Neural crest cell (in vitro differentiated cells): ENCODE measurements at regions not wholly inside any gene's neighbourhood (a gene's known extent, or its start where the extent isn't known, plus 50 kb on each side); places are given as distances from the start of the nearest gene placed in this dataset.

Source experiments
- DNase-seq: peaks from one replicate; pipeline ENCODE4 v3.0.0; 2021; ENCODE audit warnings: low read depth, mixed read lengths, low spot score
- H3K27ac Mint-ChIP-seq: one replicate; pipeline ENCODE4 v1.8.0; 2021; ENCODE audit warnings: mild to moderate bottlenecking, mixed read lengths; ENCODE audit not compliant: unreplicated experiment
- H3K27me3 Mint-ChIP-seq: 2 replicates; pipeline ENCODE4 v1.8.0; 2021; ENCODE audit warnings: low read depth, mild to moderate bottlenecking, mixed read lengths
- H3K36me3 Mint-ChIP-seq: 2 replicates; pipeline ENCODE4 v1.8.0; 2021; ENCODE audit warnings: low read depth, mild to moderate bottlenecking, mixed read lengths
- H3K4me1 Mint-ChIP-seq: 2 replicates; pipeline ENCODE4 v1.8.0; 2021; ENCODE audit warnings: mixed read lengths
- H3K4me3 Mint-ChIP-seq: one replicate; pipeline ENCODE4 v1.8.0; 2021; ENCODE audit warnings: mild to moderate bottlenecking, mixed read lengths
- H3K9me3 Mint-ChIP-seq: 2 replicates; pipeline ENCODE4 v1.8.0; 2021; ENCODE audit warnings: mixed read lengths
- TF ChIP-seq, protein P1 (sequence below): fragments of 200-600 bp; sonication (generic); conservative IDR thresholded peaks from 2 replicates; pipeline ENCODE4 v1.5.0; 2021; ENCODE audit warnings: antibody characterized with exemption, mild to moderate bottlenecking

DNA sequence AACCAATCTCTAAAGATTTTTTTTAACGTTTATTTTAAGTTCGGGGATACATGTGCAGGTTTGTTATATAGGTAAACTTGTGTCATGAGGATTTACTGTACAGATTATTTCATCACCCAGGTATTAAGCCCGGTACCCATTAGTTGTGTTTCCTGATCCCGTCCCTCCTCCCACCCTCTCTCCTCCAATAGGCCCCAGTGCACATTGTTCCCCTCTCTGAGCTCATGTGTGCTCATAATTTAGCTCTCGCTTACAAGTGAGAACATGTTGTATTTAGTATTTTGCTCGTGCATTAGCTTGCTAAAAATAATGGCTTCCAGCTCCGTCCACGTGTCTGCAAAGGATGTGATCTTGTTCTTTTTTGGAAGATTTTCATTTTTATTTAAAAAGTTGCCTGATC lies 2309.4 kb upstream of the AGA start:
- Mint-ChIP-seq H3K9me3 (peaks cover 2% of the 10 kb centered on the region), H3K4me3 (no peak overlapping the region), H3K36me3 (no peaks in the 10 kb centered on the region), H3K4me1 (no peaks in the 10 kb centered on the region), H3K27me3 (no peaks in the 10 kb centered on the region), H3K27ac (no peak overlapping the region)
- no peak for DNase-seq
- TF ChIP-seq, protein P1, sequence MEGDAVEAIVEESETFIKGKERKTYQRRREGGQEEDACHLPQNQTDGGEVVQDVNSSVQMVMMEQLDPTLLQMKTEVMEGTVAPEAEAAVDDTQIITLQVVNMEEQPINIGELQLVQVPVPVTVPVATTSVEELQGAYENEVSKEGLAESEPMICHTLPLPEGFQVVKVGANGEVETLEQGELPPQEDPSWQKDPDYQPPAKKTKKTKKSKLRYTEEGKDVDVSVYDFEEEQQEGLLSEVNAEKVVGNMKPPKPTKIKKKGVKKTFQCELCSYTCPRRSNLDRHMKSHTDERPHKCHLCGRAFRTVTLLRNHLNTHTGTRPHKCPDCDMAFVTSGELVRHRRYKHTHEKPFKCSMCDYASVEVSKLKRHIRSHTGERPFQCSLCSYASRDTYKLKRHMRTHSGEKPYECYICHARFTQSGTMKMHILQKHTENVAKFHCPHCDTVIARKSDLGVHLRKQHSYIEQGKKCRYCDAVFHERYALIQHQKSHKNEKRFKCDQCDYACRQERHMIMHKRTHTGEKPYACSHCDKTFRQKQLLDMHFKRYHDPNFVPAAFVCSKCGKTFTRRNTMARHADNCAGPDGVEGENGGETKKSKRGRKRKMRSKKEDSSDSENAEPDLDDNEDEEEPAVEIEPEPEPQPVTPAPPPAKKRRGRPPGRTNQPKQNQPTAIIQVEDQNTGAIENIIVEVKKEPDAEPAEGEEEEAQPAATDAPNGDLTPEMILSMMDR, result no peak

GRCh38 chr4:179755322-179755721 lies 2313.1 kb upstream of the AGA start:
- TF ChIP-seq, protein P1, result no peak
- H3K4me3 Mint-ChIP-seq, result no peak overlapping the region
- no peak for DNase-seq
- H3K27me3 Mint-ChIP-seq, result no peaks in the 10 kb centered on the region
- no peaks in the 10 kb centered on the region for H3K9me3 Mint-ChIP-seq
- no peaks in the 10 kb centered on the region for H3K36me3 Mint-ChIP-seq
- H3K27ac Mint-ChIP-seq, result no peak overlapping the region
- no peaks in the 10 kb centered on the region for H3K4me1 Mint-ChIP-seq

- TF ChIP-seq, protein P1, result no peak
- Mint-ChIP-seq H3K27me3 (no peaks in the 10 kb centered on the region), H3K4me3 (no peak overlapping the region), H3K9me3 (no peaks in the 10 kb centered on the region), H3K36me3 (no peaks in the 10 kb centered on the region), H3K4me1 (no peaks in the 10 kb centered on the region), H3K27ac (no peak overlapping the region)
- no peak for DNase-seq
These were observed 2315.4 kb upstream of the AGA start for GRCh38 chr4:179757641-179758040.

DNA sequence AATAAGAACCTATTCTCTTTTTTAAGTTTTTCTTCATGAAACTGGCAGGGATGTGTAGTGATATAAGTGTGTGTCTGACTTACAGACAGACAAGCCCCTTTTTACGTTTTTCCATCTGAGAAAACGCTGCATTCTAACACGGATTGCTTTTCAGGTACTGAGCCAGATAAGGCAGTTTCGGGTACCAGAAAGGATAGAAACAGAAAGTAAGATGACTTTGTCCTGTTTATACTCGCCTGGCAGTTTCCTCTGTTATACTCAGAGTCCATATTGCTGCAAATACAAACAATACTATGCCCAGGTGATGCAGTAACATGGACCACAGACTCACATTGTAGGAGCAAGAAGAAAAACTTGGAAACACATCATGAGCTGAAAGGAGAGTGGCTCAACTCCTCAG lies 2320.6 kb upstream of the AGA start:
- Mint-ChIP-seq H3K9me3 (peaks cover 4% of the 10 kb centered on the region), H3K27me3 (no peaks in the 10 kb centered on the region), H3K36me3 (no peaks in the 10 kb centered on the region), H3K4me1 (no peaks in the 10 kb centered on the region), H3K27ac (no peak overlapping the region), H3K4me3 (no peak overlapping the region)
- TF ChIP-seq, protein P1, result no peak
- no peak for DNase-seq

- no peak for DNase-seq
- no peaks in the 10 kb centered on the region for H3K4me1 Mint-ChIP-seq
- peaks cover 4% of the 10 kb centered on the region for H3K9me3 Mint-ChIP-seq
- no peak overlapping the region for H3K4me3 Mint-ChIP-seq
- no peaks in the 10 kb centered on the region for H3K36me3 Mint-ChIP-seq
- H3K27ac Mint-ChIP-seq, result no peak overlapping the region
- no peaks in the 10 kb centered on the region for H3K27me3 Mint-ChIP-seq
- TF ChIP-seq, protein P1, result no peak
These were observed 2324.7 kb upstream of the AGA start for GRCh38 chr4:179766938-179767337.

GRCh38 chr4:179768996-179769395 lies 2326.8 kb upstream of the AGA start:
- Mint-ChIP-seq H3K9me3 (peaks cover 4% of the 10 kb centered on the region), H3K4me3 (no peak overlapping the region), H3K4me1 (no peaks in the 10 kb centered on the region), H3K27me3 (no peaks in the 10 kb centered on the region), H3K27ac (no peak overlapping the region), H3K36me3 (no peaks in the 10 kb centered on the region)
- DNase-seq, result no peak
- TF ChIP-seq, protein P1, result no peak
